SH-SY5Y (cell line): ENCODE measurements at regions not wholly inside any gene's neighbourhood (a gene's known extent, or its start where the extent isn't known, plus 50 kb on each side); places are given as distances from the start of the nearest gene placed in this dataset.

Experiments
- GATA2 ChIP-seq: IDR thresholded peaks from 2 replicates; pipeline ENCODE4 v1.6.1; 2011; ENCODE audit warnings: mild to moderate bottlenecking, low read depth, low read length
- GATA3 ChIP-seq: IDR thresholded peaks from 2 replicates; pipeline ENCODE4 v1.6.1; 2011; ENCODE audit warnings: low read depth, mild to moderate bottlenecking, low read length, moderate library complexity

- TF ChIP-seq GATA2 (no peak), GATA3 (no peak)
Measured at GRCh38 chr5:145479271-145479670, 355.9 kb downstream of the PRELID2 start.
